GM12878 (cell line): ENCODE measurements at regions not wholly inside any gene's neighbourhood (a gene's known extent, or its start where the extent isn't known, plus 50 kb on each side); places are given as distances from the start of the nearest gene placed in this dataset.

ENCODE experiments used
- ATAC-seq: fragments of 200-7000 bp; cut with Tn5 transposase; 3 replicates; pipeline ENCODE4 v1.9.1; 2020; ENCODE audit warnings: mild to moderate bottlenecking, moderate library complexity
- BruUV-seq: library from RNA; stranded (reverse); fragments of 400-500 nt; replicated peaks from 2 replicates; lab custom pipeline; 2021; lab: Mats Ljungman, UMichigan
- CTCF ChIA-PET: fragments of 300-600 bp; sonication (Branson Sonifier 250); formaldehyde crosslinking; extraction: SDS; loops from one replicate; lab custom pipeline; 2021; ENCODE audit warnings: inconsistent platforms; lab: Yijun Ruan, JAX
- POLR2A ChIA-PET: fragments of 350-600 bp; formaldehyde crosslinking; extraction: SDS; loops from one replicate; lab custom pipeline; 2021; ENCODE audit warnings: inconsistent platforms; lab: Charles Lee
- RAD21 ChIA-PET: fragments of 300-600 bp; sonication (Branson Sonifier 250); formaldehyde crosslinking; loops from one replicate; lab custom pipeline; 2023; ENCODE audit warnings: antibody characterized with exemption; ENCODE audit not compliant: unreplicated experiment; lab: Charles Lee
- SMC1A ChIA-PET: fragments of 300-600 bp; sonication (Branson Sonifier 250); formaldehyde crosslinking; loops from one replicate; lab custom pipeline; 2023; ENCODE audit not compliant: unreplicated experiment, uncharacterized antibody; lab: Charles Lee
- DNase-seq: peaks from one replicate; pipeline ENCODE4 v3.0.0-alpha.2; 2011; ENCODE audit warnings: low read depth, low spot score
- FAIRE-seq: peaks from 3 replicates; lab custom pipeline; 2011; peaks lifted over from hg19 to GRCh38; lab: Jason Lieb, UNC
- H2AFZ ChIP-seq: 2 replicates; pipeline ENCODE4 v1.6.0; 2011; ENCODE audit warnings: low read depth, low read length, control low read depth; ENCODE audit not compliant: control insufficient read depth
- H3K27ac ChIP-seq: 2 replicates; pipeline ENCODE4 v1.5.1; 2011; ENCODE audit warnings: control low read depth; ENCODE audit not compliant: control insufficient read depth, insufficient read depth
- H3K27me3 ChIP-seq, 2 experiments: replicated peaks in 1 of 2; 2 replicates each; pipeline versions ENCODE4 v1.6.0 to v1.6.1; 2011; ENCODE audit warnings: low read length in 1 of 2; ENCODE audit not compliant: control insufficient read depth in 2 of 2, insufficient read depth in 2 of 2
- H3K36me3 ChIP-seq, 2 experiments: 2 replicates each; pipeline ENCODE4 v1.5.1; 2011; ENCODE audit warnings: low read length in 1 of 2; ENCODE audit not compliant: control insufficient read depth in 2 of 2, insufficient read depth in 2 of 2
- H3K4me1 ChIP-seq: 2 replicates; pipeline ENCODE4 v1.6.1; 2011; ENCODE audit warnings: mild to moderate bottlenecking, low read length, moderate library complexity, mixed read lengths; ENCODE audit not compliant: control insufficient read depth, insufficient read depth
- H3K4me2 ChIP-seq: 2 replicates; pipeline ENCODE4 v1.6.0; 2011; ENCODE audit warnings: control low read depth; ENCODE audit not compliant: control insufficient read depth, insufficient read depth
- H3K4me3 ChIP-seq: fragments of 200-600 bp; sonication (generic); 2 replicates; pipeline ENCODE4 v1.5.1; 2016
- H3K79me2 ChIP-seq: 2 replicates; pipeline ENCODE4 v1.6.0; 2011; ENCODE audit warnings: low read length; ENCODE audit not compliant: control insufficient read depth, insufficient read depth
- H3K9ac ChIP-seq: 2 replicates; pipeline ENCODE4 v1.8.0; 2011; ENCODE audit warnings: low read length, control low read depth, mixed read lengths; ENCODE audit not compliant: control insufficient read depth, insufficient read depth
- H3K9me3 ChIP-seq: replicated peaks from 3 replicates; pipeline ENCODE4 v1.5.1; 2011; ENCODE audit warnings: mild to moderate bottlenecking, low read length; ENCODE audit not compliant: control insufficient read depth, insufficient read depth
- H4K20me1 ChIP-seq: 2 replicates; pipeline ENCODE4 v1.6.0; 2011; ENCODE audit not compliant: control insufficient read depth, insufficient read depth
- WGBS: methylation state at CpG from one replicate; pipeline ENCODE4 v1.1.6; 2016; ENCODE audit warnings: low lambda C conversion rate; ENCODE audit not compliant: insufficient replicate concordance, insufficient coverage; ENCODE audit errors: missing lambda C conversion rate; 5-methylcytosine and 5-hydroxymethylcytosine counted together
- in situ Hi-C: fragments of 300-500 bp; cut with MboI; formaldehyde crosslinking; loops from 9 replicates; pipeline ENCODE4 v1.14.3; 2018; ENCODE audit warnings: mixed read lengths
- intact Hi-C: fragments of 100-400 bp; cut with micrococcal nuclease; formaldehyde crosslinking; loops from one replicate; pipeline ENCODE4 v1.14.2; 2022; ENCODE audit not compliant: unreplicated experiment
- TF ChIP-seq, protein P1 (sequence below): fragments of 450-650 bp; IDR thresholded peaks from 2 replicates; pipeline ENCODE4 v1.6.1; 2017; ENCODE audit warnings: antibody characterized with exemption, mild to moderate bottlenecking, moderate library complexity
- TF ChIP-seq, protein P2 (sequence below): IDR thresholded peaks from 2 replicates; pipeline ENCODE4 v1.6.1; 2012; ENCODE audit warnings: low read depth, low read length, improper control_type of control experiment
- TF ChIP-seq, protein P3 (sequence below): IDR thresholded peaks from 2 replicates; pipeline ENCODE4 v1.6.1; 2011; ENCODE audit warnings: low read depth, low read length, improper control_type of control experiment, borderline replicate concordance

DNA sequence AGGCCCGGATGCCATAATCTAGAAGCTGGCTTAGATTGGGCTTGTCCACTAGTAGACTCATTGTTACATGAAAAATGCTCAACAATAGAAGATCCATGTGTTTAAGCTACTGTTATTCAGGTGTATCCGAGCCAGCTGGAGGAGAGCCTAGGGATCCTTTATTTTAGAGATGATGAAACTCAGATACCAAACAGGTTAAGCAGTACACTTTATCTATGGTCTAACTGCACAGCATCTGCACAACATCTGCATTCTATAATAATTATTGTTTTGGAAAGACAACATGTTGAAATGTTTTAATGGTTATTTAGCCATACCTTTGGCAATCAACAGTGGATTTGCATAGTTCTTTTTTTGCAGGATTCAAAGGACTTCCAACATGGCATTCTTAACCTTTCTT is 134.1 kb downstream of the RFPL4B start:
- DNase-seq (no peak), ATAC-seq (no peak), FAIRE-seq (no peak)
- Histone ChIP-seq H3K36me3 (no peaks in the 10 kb centered on the region), H4K20me1 (no peaks in the 10 kb centered on the region), H3K4me2 (no peak overlapping the region), H3K9me3 (no peaks in the 10 kb centered on the region), H3K4me3 (no peak overlapping the region), H2AFZ (no peak overlapping the region), H3K27ac (no peak overlapping the region), H3K27me3 (no peaks in the 10 kb centered on the region), H3K9ac (no peak overlapping the region), H3K79me2 (no peaks in the 10 kb centered on the region), H3K4me1 (no peaks in the 10 kb centered on the region)
- in situ Hi-C loops (no loop called here), intact Hi-C loops (no loop called here)
- 34% methylated on average over 2 of the region's 2 CpGs for WGBS
- no TSS peak for BruUV-seq
- ChIA-PET CTCF (no interaction called here), POLR2A (no interaction called here), SMC1A (no interaction called here), RAD21 (no interaction called here)
- TF ChIP-seq, protein P1, sequence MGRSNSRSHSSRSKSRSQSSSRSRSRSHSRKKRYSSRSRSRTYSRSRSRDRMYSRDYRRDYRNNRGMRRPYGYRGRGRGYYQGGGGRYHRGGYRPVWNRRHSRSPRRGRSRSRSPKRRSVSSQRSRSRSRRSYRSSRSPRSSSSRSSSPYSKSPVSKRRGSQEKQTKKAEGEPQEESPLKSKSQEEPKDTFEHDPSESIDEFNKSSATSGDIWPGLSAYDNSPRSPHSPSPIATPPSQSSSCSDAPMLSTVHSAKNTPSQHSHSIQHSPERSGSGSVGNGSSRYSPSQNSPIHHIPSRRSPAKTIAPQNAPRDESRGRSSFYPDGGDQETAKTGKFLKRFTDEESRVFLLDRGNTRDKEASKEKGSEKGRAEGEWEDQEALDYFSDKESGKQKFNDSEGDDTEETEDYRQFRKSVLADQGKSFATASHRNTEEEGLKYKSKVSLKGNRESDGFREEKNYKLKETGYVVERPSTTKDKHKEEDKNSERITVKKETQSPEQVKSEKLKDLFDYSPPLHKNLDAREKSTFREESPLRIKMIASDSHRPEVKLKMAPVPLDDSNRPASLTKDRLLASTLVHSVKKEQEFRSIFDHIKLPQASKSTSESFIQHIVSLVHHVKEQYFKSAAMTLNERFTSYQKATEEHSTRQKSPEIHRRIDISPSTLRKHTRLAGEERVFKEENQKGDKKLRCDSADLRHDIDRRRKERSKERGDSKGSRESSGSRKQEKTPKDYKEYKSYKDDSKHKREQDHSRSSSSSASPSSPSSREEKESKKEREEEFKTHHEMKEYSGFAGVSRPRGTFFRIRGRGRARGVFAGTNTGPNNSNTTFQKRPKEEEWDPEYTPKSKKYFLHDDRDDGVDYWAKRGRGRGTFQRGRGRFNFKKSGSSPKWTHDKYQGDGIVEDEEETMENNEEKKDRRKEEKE = no peak
- TF ChIP-seq, protein P2, sequence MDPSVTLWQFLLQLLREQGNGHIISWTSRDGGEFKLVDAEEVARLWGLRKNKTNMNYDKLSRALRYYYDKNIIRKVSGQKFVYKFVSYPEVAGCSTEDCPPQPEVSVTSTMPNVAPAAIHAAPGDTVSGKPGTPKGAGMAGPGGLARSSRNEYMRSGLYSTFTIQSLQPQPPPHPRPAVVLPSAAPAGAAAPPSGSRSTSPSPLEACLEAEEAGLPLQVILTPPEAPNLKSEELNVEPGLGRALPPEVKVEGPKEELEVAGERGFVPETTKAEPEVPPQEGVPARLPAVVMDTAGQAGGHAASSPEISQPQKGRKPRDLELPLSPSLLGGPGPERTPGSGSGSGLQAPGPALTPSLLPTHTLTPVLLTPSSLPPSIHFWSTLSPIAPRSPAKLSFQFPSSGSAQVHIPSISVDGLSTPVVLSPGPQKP = no peak
- TF ChIP-seq, protein P3, sequence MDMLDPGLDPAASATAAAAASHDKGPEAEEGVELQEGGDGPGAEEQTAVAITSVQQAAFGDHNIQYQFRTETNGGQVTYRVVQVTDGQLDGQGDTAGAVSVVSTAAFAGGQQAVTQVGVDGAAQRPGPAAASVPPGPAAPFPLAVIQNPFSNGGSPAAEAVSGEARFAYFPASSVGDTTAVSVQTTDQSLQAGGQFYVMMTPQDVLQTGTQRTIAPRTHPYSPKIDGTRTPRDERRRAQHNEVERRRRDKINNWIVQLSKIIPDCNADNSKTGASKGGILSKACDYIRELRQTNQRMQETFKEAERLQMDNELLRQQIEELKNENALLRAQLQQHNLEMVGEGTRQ = no peak
